ENCODE measurements at regions not wholly inside any gene's neighbourhood (a gene's known extent, or its start where the extent isn't known, plus 50 kb on each side); places are given as distances from the start of the nearest gene placed in this dataset.

- TF ChIP-seq CTCF (IDR thresholded peaks at IDR 0.05), result no peak
- no peak for TF ChIP-seq POLR2A (IDR thresholded peaks at IDR 0.05)
- no peak for TF ChIP-seq EP300 (IDR thresholded peaks at IDR 0.05)
- TF ChIP-seq POLR2AphosphoS5 (IDR thresholded peaks at IDR 0.05), result no peak
Observed at GRCh38 chr21:18495523-18495922, 91.9 kb upstream of the TMPRSS15 start.
